ENCODE measurements at regions not wholly inside any gene's neighbourhood (a gene's known extent, or its start where the extent isn't known, plus 50 kb on each side); places are given as distances from the start of the nearest gene placed in this dataset.

- TF ChIP-seq POLR2A (IDR thresholded peaks at IDR 0.05), result no peak
- no peak for TF ChIP-seq CTCF (IDR thresholded peaks at IDR 0.05)
Measured at GRCh38 chr4:167587361-167587760, 353.1 kb upstream of the SPOCK3 start.
